ENCODE measurements at regions not wholly inside any gene's neighbourhood (a gene's known extent, or its start where the extent isn't known, plus 50 kb on each side); places are given as distances from the start of the nearest gene placed in this dataset.

DNA sequence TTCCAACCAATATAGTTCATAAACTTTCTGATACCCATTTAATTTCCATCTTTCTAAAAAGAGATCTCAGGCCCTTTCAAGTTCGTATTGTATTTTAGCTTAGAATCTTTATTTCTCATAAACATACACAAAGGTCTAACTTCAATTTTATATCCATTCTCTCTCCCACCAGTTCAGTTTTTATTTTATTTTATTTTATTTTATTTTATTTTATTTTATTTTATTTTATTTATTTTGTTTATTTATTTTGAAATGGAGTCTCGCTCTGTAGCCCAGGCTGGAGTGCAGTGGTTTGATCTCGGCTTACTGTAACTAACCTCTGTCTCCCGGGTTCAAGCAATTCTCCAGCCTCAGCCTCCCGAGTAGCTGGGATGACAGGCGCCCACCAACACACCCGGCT, 552.8 kb downstream of the SLITRK5 start:
- H3K9me3 ChIP-seq (ENCODE audit: control insufficient read depth in 4 of 4, low read length in 3 of 4) = peaks cover 0 to 3% (median 0%) of the 10 kb centered on the region in 4 donors
- no peak overlapping the region for H3K27ac ChIP-seq (ENCODE audit: low read depth in 1 of 2, low read length in 2 of 2)
- TF ChIP-seq EGR1 (IDR thresholded peaks at IDR 0.05; ENCODE audit: low read depth in 2 of 2) (no peak), YY1 (IDR thresholded peaks at IDR 0.05) (no peak), SP1 (IDR thresholded peaks at IDR 0.05) (no peak), NR2F2 (IDR thresholded peaks at IDR 0.05) (no peak), JUND (IDR thresholded peaks at IDR 0.05) (no peak), RXRA (IDR thresholded peaks at IDR 0.05) (no peak), MAX (IDR thresholded peaks at IDR 0.05) (no peak), FOXA2 (IDR thresholded peaks at IDR 0.05) (no peak), GABPA (IDR thresholded peaks at IDR 0.05 in 1 of 2, conservative IDR thresholded peaks at IDR 0.05 in 1 of 2) (no peak), HNF4A (conservative IDR thresholded peaks at IDR 0.05) (no peak), FOXA1 (IDR thresholded peaks at IDR 0.05) (no peak), RAD21 (IDR thresholded peaks at IDR 0.05) (no peak), HNF4G (IDR thresholded peaks at IDR 0.05) (no peak), TAF1 (conservative IDR thresholded peaks at IDR 0.05) (no peak)
- TF ChIP-seq, protein P1, sequence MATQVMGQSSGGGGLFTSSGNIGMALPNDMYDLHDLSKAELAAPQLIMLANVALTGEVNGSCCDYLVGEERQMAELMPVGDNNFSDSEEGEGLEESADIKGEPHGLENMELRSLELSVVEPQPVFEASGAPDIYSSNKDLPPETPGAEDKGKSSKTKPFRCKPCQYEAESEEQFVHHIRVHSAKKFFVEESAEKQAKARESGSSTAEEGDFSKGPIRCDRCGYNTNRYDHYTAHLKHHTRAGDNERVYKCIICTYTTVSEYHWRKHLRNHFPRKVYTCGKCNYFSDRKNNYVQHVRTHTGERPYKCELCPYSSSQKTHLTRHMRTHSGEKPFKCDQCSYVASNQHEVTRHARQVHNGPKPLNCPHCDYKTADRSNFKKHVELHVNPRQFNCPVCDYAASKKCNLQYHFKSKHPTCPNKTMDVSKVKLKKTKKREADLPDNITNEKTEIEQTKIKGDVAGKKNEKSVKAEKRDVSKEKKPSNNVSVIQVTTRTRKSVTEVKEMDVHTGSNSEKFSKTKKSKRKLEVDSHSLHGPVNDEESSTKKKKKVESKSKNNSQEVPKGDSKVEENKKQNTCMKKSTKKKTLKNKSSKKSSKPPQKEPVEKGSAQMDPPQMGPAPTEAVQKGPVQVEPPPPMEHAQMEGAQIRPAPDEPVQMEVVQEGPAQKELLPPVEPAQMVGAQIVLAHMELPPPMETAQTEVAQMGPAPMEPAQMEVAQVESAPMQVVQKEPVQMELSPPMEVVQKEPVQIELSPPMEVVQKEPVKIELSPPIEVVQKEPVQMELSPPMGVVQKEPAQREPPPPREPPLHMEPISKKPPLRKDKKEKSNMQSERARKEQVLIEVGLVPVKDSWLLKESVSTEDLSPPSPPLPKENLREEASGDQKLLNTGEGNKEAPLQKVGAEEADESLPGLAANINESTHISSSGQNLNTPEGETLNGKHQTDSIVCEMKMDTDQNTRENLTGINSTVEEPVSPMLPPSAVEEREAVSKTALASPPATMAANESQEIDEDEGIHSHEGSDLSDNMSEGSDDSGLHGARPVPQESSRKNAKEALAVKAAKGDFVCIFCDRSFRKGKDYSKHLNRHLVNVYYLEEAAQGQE (IDR thresholded peaks at IDR 0.05) = no peak
- TF ChIP-seq, protein P2, sequence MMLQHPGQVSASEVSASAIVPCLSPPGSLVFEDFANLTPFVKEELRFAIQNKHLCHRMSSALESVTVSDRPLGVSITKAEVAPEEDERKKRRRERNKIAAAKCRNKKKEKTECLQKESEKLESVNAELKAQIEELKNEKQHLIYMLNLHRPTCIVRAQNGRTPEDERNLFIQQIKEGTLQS (IDR thresholded peaks at IDR 0.05) = no peak
- TF ChIP-seq, protein P3, sequence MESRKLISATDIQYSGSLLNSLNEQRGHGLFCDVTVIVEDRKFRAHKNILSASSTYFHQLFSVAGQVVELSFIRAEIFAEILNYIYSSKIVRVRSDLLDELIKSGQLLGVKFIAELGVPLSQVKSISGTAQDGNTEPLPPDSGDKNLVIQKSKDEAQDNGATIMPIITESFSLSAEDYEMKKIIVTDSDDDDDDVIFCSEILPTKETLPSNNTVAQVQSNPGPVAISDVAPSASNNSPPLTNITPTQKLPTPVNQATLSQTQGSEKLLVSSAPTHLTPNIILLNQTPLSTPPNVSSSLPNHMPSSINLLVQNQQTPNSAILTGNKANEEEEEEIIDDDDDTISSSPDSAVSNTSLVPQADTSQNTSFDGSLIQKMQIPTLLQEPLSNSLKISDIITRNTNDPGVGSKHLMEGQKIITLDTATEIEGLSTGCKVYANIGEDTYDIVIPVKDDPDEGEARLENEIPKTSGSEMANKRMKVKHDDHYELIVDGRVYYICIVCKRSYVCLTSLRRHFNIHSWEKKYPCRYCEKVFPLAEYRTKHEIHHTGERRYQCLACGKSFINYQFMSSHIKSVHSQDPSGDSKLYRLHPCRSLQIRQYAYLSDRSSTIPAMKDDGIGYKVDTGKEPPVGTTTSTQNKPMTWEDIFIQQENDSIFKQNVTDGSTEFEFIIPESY (IDR thresholded peaks at IDR 0.05) = no peak
- TF ChIP-seq, protein P4, sequence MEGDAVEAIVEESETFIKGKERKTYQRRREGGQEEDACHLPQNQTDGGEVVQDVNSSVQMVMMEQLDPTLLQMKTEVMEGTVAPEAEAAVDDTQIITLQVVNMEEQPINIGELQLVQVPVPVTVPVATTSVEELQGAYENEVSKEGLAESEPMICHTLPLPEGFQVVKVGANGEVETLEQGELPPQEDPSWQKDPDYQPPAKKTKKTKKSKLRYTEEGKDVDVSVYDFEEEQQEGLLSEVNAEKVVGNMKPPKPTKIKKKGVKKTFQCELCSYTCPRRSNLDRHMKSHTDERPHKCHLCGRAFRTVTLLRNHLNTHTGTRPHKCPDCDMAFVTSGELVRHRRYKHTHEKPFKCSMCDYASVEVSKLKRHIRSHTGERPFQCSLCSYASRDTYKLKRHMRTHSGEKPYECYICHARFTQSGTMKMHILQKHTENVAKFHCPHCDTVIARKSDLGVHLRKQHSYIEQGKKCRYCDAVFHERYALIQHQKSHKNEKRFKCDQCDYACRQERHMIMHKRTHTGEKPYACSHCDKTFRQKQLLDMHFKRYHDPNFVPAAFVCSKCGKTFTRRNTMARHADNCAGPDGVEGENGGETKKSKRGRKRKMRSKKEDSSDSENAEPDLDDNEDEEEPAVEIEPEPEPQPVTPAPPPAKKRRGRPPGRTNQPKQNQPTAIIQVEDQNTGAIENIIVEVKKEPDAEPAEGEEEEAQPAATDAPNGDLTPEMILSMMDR (IDR thresholded peaks at IDR 0.05; ENCODE audit: low read depth, low read length, missing input control) = no peak
- 93% methylated on average over 7 of the region's 7 CpGs for WGBS
- no peak overlapping the region for H3K9ac ChIP-seq (ENCODE audit: low read depth in 1 of 2, low read length in 2 of 2)
- no peak for DNase-seq (ENCODE audit: low spot score)
- H3K36me3 ChIP-seq (ENCODE audit: control insufficient read depth in 4 of 4, insufficient read depth in 3 of 4, low read depth in 1 of 4, low read length in 3 of 4) = no peaks in the 10 kb centered on the region
- no peak overlapping the region for H3K4me3 ChIP-seq (ENCODE audit: low read depth in 1 of 3, low read length in 3 of 3)
- H3K27me3 ChIP-seq (ENCODE audit: control insufficient read depth in 4 of 4, insufficient read depth in 4 of 4, low read length in 3 of 4) = no peaks in the 10 kb centered on the region
- H3K4me1 ChIP-seq (ENCODE audit: control insufficient read depth in 4 of 4, insufficient read depth in 4 of 4, low read length in 3 of 4) = no peaks in the 10 kb centered on the region

Measured in liver (tissue), 8 donors.